ENCODE measurements at regions not wholly inside any gene's neighbourhood (a gene's known extent, or its start where the extent isn't known, plus 50 kb on each side); places are given as distances from the start of the nearest gene placed in this dataset.
"Not testable (repeated sequence)": the region's sequence is repeated elsewhere in the genome, so short reads cannot be mapped to it uniquely, and the experiment has no call there.

GRCh38 chr16:29286161-29286560 is 120.3 kb downstream of the NPIPB11 start:
- H3K4ac ChIP-seq (ENCODE audit: low read depth, low read length); ATAC-seq (ENCODE audit: low read depth); H2AK5ac ChIP-seq (ENCODE audit: low read depth, low read length); H3K79me1 ChIP-seq (ENCODE audit: low read depth in 1 of 2, low read length in 2 of 2); H2BK5ac ChIP-seq (ENCODE audit: low read depth, low read length, poor library complexity, severe bottlenecking); H4K8ac ChIP-seq (ENCODE audit: low read depth in 2 of 2, low read length in 2 of 2); BruUV-seq (replicated peaks); H2AFZ ChIP-seq (replicated peaks; ENCODE audit: low read length, poor library complexity); H3K56ac ChIP-seq (ENCODE audit: extremely low read depth, insufficient read depth, low read length); H3K9ac ChIP-seq (ENCODE audit: low read depth, low read length); H3K27me3 ChIP-seq (ENCODE audit: control insufficient read depth, insufficient read depth, low read length); H4K20me1 ChIP-seq (ENCODE audit: insufficient read depth, low read length); H3K4me2 ChIP-seq (ENCODE audit: low read depth, low read length); H3K18ac ChIP-seq (ENCODE audit: low read depth, low read length); H3K9me1 ChIP-seq (ENCODE audit: insufficient read depth, low read length); H2BK15ac ChIP-seq (ENCODE audit: low read depth, low read length); H4K91ac ChIP-seq (ENCODE audit: insufficient read depth, low read depth, low read length); POLR2A ChIA-PET (ENCODE audit: unreplicated experiment); in situ Hi-C loops (cut with MboI; ENCODE audit: low sequenced_read_pairs); H4K5ac ChIP-seq (ENCODE audit: low read depth, low read length); H2AK9ac ChIP-seq (replicated peaks; ENCODE audit: low read depth, low read length, poor library complexity); intact Hi-C loops (cut with micrococcal nuclease); H3K27ac ChIP-seq (ENCODE audit: insufficient read depth, low read length); H3K23ac ChIP-seq (ENCODE audit: low read depth, low read length); CTCF ChIA-PET; H3K14ac ChIP-seq (replicated peaks; ENCODE audit: low read depth, low read length); H3K4me3 ChIP-seq (ENCODE audit: insufficient read depth, low read depth, low read length); dilution Hi-C loops (cut with HindIII; ENCODE audit: low sequenced_read_pairs, unreplicated experiment); DNase-seq; H3K9me3 ChIP-seq (ENCODE audit: control insufficient read depth, insufficient read depth, low read length); H2BK120ac ChIP-seq (ENCODE audit: low read depth, low read length): not testable (repeated sequence)
- WGBS, 2 experiments (ENCODE audit: extremely low coverage in 2 of 2, insufficient read length in 1 of 2): 92% methylated on average over 2 of the region's 15 CpGs; no CpG with 5 or more reads in 1 of the 2 experiments
- Histone ChIP-seq H3K4me1 (ENCODE audit: control insufficient read depth, insufficient read depth, low read length) (peaks cover 23% of the 10 kb centered on the region), H3K36me3 (ENCODE audit: control insufficient read depth, insufficient read depth, low read length) (peaks cover 13% of the 10 kb centered on the region; the same call in 1 of the 2 replicates), H2BK20ac (ENCODE audit: low read depth, low read length) (peak overlapping the region; percentile 67; the same call in 1 of the 2 replicates)

GRCh38 chr16:29285151-29285885 is 121.2 kb downstream of the NPIPB11 start:
- POLR2A ChIA-PET (ENCODE audit: unreplicated experiment): interaction anchor here (0.7 kb wide), 1 partner anchor 1530 kb away, joined by 4 read pairs; no protein-coding TSS in a partner anchor
- H2BK5ac ChIP-seq (ENCODE audit: low read depth, low read length, poor library complexity, severe bottlenecking); BruUV-seq (replicated peaks); intact Hi-C loops (cut with micrococcal nuclease); H3K56ac ChIP-seq (ENCODE audit: extremely low read depth, insufficient read depth, low read length); H3K18ac ChIP-seq (ENCODE audit: low read depth, low read length); H3K27ac ChIP-seq (ENCODE audit: insufficient read depth, low read length); H2BK20ac ChIP-seq (ENCODE audit: low read depth, low read length); H3K9ac ChIP-seq (ENCODE audit: low read depth, low read length); H2AK9ac ChIP-seq (replicated peaks; ENCODE audit: low read depth, low read length, poor library complexity); H2AFZ ChIP-seq (replicated peaks; ENCODE audit: low read length, poor library complexity); H3K23ac ChIP-seq (ENCODE audit: low read depth, low read length); H3K14ac ChIP-seq (replicated peaks; ENCODE audit: low read depth, low read length); H3K4ac ChIP-seq (ENCODE audit: low read depth, low read length); H3K4me3 ChIP-seq (ENCODE audit: insufficient read depth, low read depth, low read length); H3K27me3 ChIP-seq (ENCODE audit: control insufficient read depth, insufficient read depth, low read length); CTCF ChIA-PET; H4K5ac ChIP-seq (ENCODE audit: low read depth, low read length); H4K91ac ChIP-seq (ENCODE audit: insufficient read depth, low read depth, low read length); H3K4me2 ChIP-seq (ENCODE audit: low read depth, low read length); H4K20me1 ChIP-seq (ENCODE audit: insufficient read depth, low read length); DNase-seq; dilution Hi-C loops (cut with HindIII; ENCODE audit: low sequenced_read_pairs, unreplicated experiment); in situ Hi-C loops (cut with MboI; ENCODE audit: low sequenced_read_pairs); H3K9me3 ChIP-seq (ENCODE audit: control insufficient read depth, insufficient read depth, low read length); H3K9me1 ChIP-seq (ENCODE audit: insufficient read depth, low read length); H3K79me1 ChIP-seq (ENCODE audit: low read depth in 1 of 2, low read length in 2 of 2); ATAC-seq (ENCODE audit: low read depth): not testable (repeated sequence)
- Histone ChIP-seq H2BK120ac (ENCODE audit: low read depth, low read length) (0 out of 2 replicates have a peak overlapping the region, but pooled peaks have one; percentile 15), H3K36me3 (ENCODE audit: control insufficient read depth, insufficient read depth, low read length) (peaks cover 13% of the 10 kb centered on the region; the same call in 1 of the 2 replicates), H3K4me1 (ENCODE audit: control insufficient read depth, insufficient read depth, low read length) (peaks cover 18% of the 10 kb centered on the region), H2AK5ac (ENCODE audit: low read depth, low read length) (peak overlapping the region; percentile 39; the same call in 1 of the 2 replicates), H4K8ac (ENCODE audit: low read depth in 2 of 2, low read length in 2 of 2) (peak overlapping the region in 1 of 2 experiments; percentile 64; a peak in 1 of 4 replicates), H2BK15ac (ENCODE audit: low read depth, low read length) (peak overlapping the region; percentile 80; the same call in 1 of the 3 replicates)
- WGBS, 2 experiments (ENCODE audit: extremely low coverage in 2 of 2, insufficient read length in 1 of 2): 79% methylated on average over 7 of the region's 32 CpGs; no CpG with 5 or more reads in 1 of the 2 experiments

Measured in IMR-90 (cell line).